ENCODE measurements at regions not wholly inside any gene's neighbourhood (a gene's known extent, or its start where the extent isn't known, plus 50 kb on each side); places are given as distances from the start of the nearest gene placed in this dataset.

GRCh38 chr12:105740369-105740768 lies 398.4 kb downstream of the NUAK1 start:
- Mint-ChIP-seq H3K4me3 (no peak overlapping the region), H3K27me3 (peaks cover 15% of the 10 kb centered on the region), H3K36me3 (ENCODE audit: low read depth) (no peaks in the 10 kb centered on the region), H3K4me1 (no peaks in the 10 kb centered on the region), H3K27ac (no peak overlapping the region)
- no peaks in the 10 kb centered on the region for H3K9me3 ChIP-seq (ENCODE audit: control insufficient read depth, low read length, poor library complexity, severe bottlenecking)
- DNase-seq (no peak), ATAC-seq (no peak)

GRCh38 chr12:105740970-105741725 lies 397.6 kb downstream of the NUAK1 start:
- Mint-ChIP-seq H3K4me1 (no peaks in the 10 kb centered on the region), H3K36me3 (ENCODE audit: low read depth) (no peaks in the 10 kb centered on the region), H3K4me3 (no peak overlapping the region), H3K27ac (no peak overlapping the region), H3K27me3 (peaks cover 15% of the 10 kb centered on the region)
- ATAC-seq, result no peak
- no peaks in the 10 kb centered on the region for H3K9me3 ChIP-seq (ENCODE audit: control insufficient read depth, low read length, poor library complexity, severe bottlenecking)
- no peak for DNase-seq

GRCh38 chr12:105741786-105742566 lies 396.8 kb downstream of the NUAK1 start:
- ATAC-seq (no peak), DNase-seq (no peak)
- H3K4me1 Mint-ChIP-seq, result no peaks in the 10 kb centered on the region
- H3K27ac Mint-ChIP-seq, result no peak overlapping the region
- H3K27me3 Mint-ChIP-seq, result peaks cover 15% of the 10 kb centered on the region
- H3K36me3 Mint-ChIP-seq (ENCODE audit: low read depth), result no peaks in the 10 kb centered on the region
- no peak overlapping the region for H3K4me3 Mint-ChIP-seq
- no peaks in the 10 kb centered on the region for H3K9me3 ChIP-seq (ENCODE audit: control insufficient read depth, low read length, poor library complexity, severe bottlenecking)

GRCh38 chr12:105742567-105742874 lies 396.2 kb downstream of the NUAK1 start:
- Mint-ChIP-seq H3K4me1 (no peaks in the 10 kb centered on the region), H3K4me3 (no peak overlapping the region), H3K36me3 (ENCODE audit: low read depth) (no peaks in the 10 kb centered on the region), H3K27ac (no peak overlapping the region), H3K27me3 (peaks cover 15% of the 10 kb centered on the region)
- DNase-seq, result no peak
- H3K9me3 ChIP-seq (ENCODE audit: control insufficient read depth, low read length, poor library complexity, severe bottlenecking), result no peaks in the 10 kb centered on the region
- no peak for ATAC-seq

- no peak overlapping the region for H3K27ac Mint-ChIP-seq
- peaks cover 10% of the 10 kb centered on the region for H3K27me3 Mint-ChIP-seq
- H3K9me3 ChIP-seq (ENCODE audit: control insufficient read depth, low read length, poor library complexity, severe bottlenecking), result no peaks in the 10 kb centered on the region
- no peak overlapping the region for H3K4me3 Mint-ChIP-seq
- DNase-seq (no peak), ATAC-seq (no peak)
- no peaks in the 10 kb centered on the region for H3K4me1 Mint-ChIP-seq
- no peaks in the 10 kb centered on the region for H3K36me3 Mint-ChIP-seq (ENCODE audit: low read depth)
Measured at GRCh38 chr12:105744371-105745058, 394.2 kb downstream of the NUAK1 start.

- H3K9me3 ChIP-seq (ENCODE audit: control insufficient read depth, low read length, poor library complexity, severe bottlenecking), result no peaks in the 10 kb centered on the region
- Mint-ChIP-seq H3K36me3 (ENCODE audit: low read depth) (no peaks in the 10 kb centered on the region), H3K4me1 (no peaks in the 10 kb centered on the region), H3K27me3 (peaks cover 10% of the 10 kb centered on the region), H3K4me3 (no peak overlapping the region), H3K27ac (no peak overlapping the region)
- DNase-seq, result no peak
- no peak for ATAC-seq
Measured at GRCh38 chr12:105745811-105746210, 392.9 kb downstream of the NUAK1 start.

GRCh38 chr12:105748806-105749600 lies 389.8 kb downstream of the NUAK1 start:
- no peaks in the 10 kb centered on the region for H3K9me3 ChIP-seq (ENCODE audit: control insufficient read depth, low read length, poor library complexity, severe bottlenecking)
- Mint-ChIP-seq H3K27me3 (no peaks in the 10 kb centered on the region), H3K4me1 (no peaks in the 10 kb centered on the region), H3K36me3 (ENCODE audit: low read depth) (no peaks in the 10 kb centered on the region), H3K4me3 (no peak overlapping the region), H3K27ac (no peak overlapping the region)
- ATAC-seq, result no peak
- no peak for DNase-seq

GRCh38 chr12:105750096-105750495 lies 388.7 kb downstream of the NUAK1 start:
- no peaks in the 10 kb centered on the region for H3K4me1 Mint-ChIP-seq
- no peaks in the 10 kb centered on the region for H3K9me3 ChIP-seq (ENCODE audit: control insufficient read depth, low read length, poor library complexity, severe bottlenecking)
- H3K27ac Mint-ChIP-seq, result no peak overlapping the region
- no peak overlapping the region for H3K4me3 Mint-ChIP-seq
- no peaks in the 10 kb centered on the region for H3K27me3 Mint-ChIP-seq
- no peaks in the 10 kb centered on the region for H3K36me3 Mint-ChIP-seq (ENCODE audit: low read depth)
- DNase-seq (no peak), ATAC-seq (no peak)

- Mint-ChIP-seq H3K27me3 (no peaks in the 10 kb centered on the region), H3K4me1 (no peaks in the 10 kb centered on the region), H3K4me3 (no peak overlapping the region), H3K36me3 (ENCODE audit: low read depth) (no peaks in the 10 kb centered on the region), H3K27ac (no peak overlapping the region)
- DNase-seq (no peak), ATAC-seq (no peak)
- no peaks in the 10 kb centered on the region for H3K9me3 ChIP-seq (ENCODE audit: control insufficient read depth, low read length, poor library complexity, severe bottlenecking)
Measured at GRCh38 chr12:105754313-105754712, 384.4 kb downstream of the NUAK1 start.

GRCh38 chr12:105756961-105757360 lies 381.8 kb downstream of the NUAK1 start:
- H3K4me1 Mint-ChIP-seq, result no peaks in the 10 kb centered on the region
- H3K27me3 Mint-ChIP-seq, result no peaks in the 10 kb centered on the region
- H3K4me3 Mint-ChIP-seq, result no peak overlapping the region
- ATAC-seq (no peak), DNase-seq (no peak)
- H3K9me3 ChIP-seq (ENCODE audit: control insufficient read depth, low read length, poor library complexity, severe bottlenecking), result no peaks in the 10 kb centered on the region
- no peaks in the 10 kb centered on the region for H3K36me3 Mint-ChIP-seq (ENCODE audit: low read depth)
- H3K27ac Mint-ChIP-seq, result no peak overlapping the region

- ATAC-seq (no peak), DNase-seq (no peak)
- Mint-ChIP-seq H3K27ac (no peak overlapping the region), H3K27me3 (no peaks in the 10 kb centered on the region), H3K4me1 (no peaks in the 10 kb centered on the region), H3K36me3 (ENCODE audit: low read depth) (no peaks in the 10 kb centered on the region), H3K4me3 (no peak overlapping the region)
- no peaks in the 10 kb centered on the region for H3K9me3 ChIP-seq (ENCODE audit: control insufficient read depth, low read length, poor library complexity, severe bottlenecking)
Measured at GRCh38 chr12:105759149-105759548, 379.6 kb downstream of the NUAK1 start.

GRCh38 chr12:105761075-105761474 lies 377.7 kb downstream of the NUAK1 start:
- Mint-ChIP-seq H3K27me3 (no peaks in the 10 kb centered on the region), H3K36me3 (ENCODE audit: low read depth) (no peaks in the 10 kb centered on the region), H3K27ac (no peak overlapping the region), H3K4me1 (no peaks in the 10 kb centered on the region), H3K4me3 (no peak overlapping the region)
- no peaks in the 10 kb centered on the region for H3K9me3 ChIP-seq (ENCODE audit: control insufficient read depth, low read length, poor library complexity, severe bottlenecking)
- ATAC-seq (no peak), DNase-seq (no peak)

GRCh38 chr12:105764216-105764835 lies 374.4 kb downstream of the NUAK1 start:
- no peaks in the 10 kb centered on the region for H3K27me3 Mint-ChIP-seq
- ATAC-seq (no peak), DNase-seq (no peak)
- no peaks in the 10 kb centered on the region for H3K4me1 Mint-ChIP-seq
- no peaks in the 10 kb centered on the region for H3K36me3 Mint-ChIP-seq (ENCODE audit: low read depth)
- H3K9me3 ChIP-seq (ENCODE audit: control insufficient read depth, low read length, poor library complexity, severe bottlenecking), result no peaks in the 10 kb centered on the region
- no peak overlapping the region for H3K27ac Mint-ChIP-seq
- H3K4me3 Mint-ChIP-seq, result no peak overlapping the region
